Neuronal stem cell (in vitro differentiated cells): ENCODE measurements at regions not wholly inside any gene's neighbourhood (a gene's known extent, or its start where the extent isn't known, plus 50 kb on each side); places are given as distances from the start of the nearest gene placed in this dataset.

ENCODE experiments used
- DNase-seq: peaks from one replicate; pipeline ENCODE4 v3.0.0-alpha.2; 2013; ENCODE audit warnings: low spot score
- H2AFZ ChIP-seq: one replicate; pipeline ENCODE4 v1.6.1; 2013; ENCODE audit warnings: mild to moderate bottlenecking, low read length, inconsistent platforms
- H2AK5ac ChIP-seq: 2 replicates; pipeline ENCODE4 v1.6.1; 2013; ENCODE audit warnings: low read depth, mild to moderate bottlenecking, inconsistent platforms, low read length, moderate library complexity, mixed read lengths
- H2BK120ac ChIP-seq: 2 replicates; pipeline ENCODE4 v1.6.1; 2013; ENCODE audit warnings: low read depth, mild to moderate bottlenecking, inconsistent platforms, low read length, moderate library complexity, mixed read lengths
- H2BK12ac ChIP-seq: one replicate; pipeline ENCODE4 v1.6.1; 2013; ENCODE audit warnings: low read length, inconsistent platforms
- H2BK15ac ChIP-seq: 2 replicates; pipeline ENCODE4 v1.6.1; 2013; ENCODE audit warnings: mild to moderate bottlenecking, low read length, inconsistent platforms, mixed read lengths
- H2BK5ac ChIP-seq: one replicate; pipeline ENCODE4 v1.6.1; 2013; ENCODE audit warnings: inconsistent platforms, mild to moderate bottlenecking, low read length, moderate library complexity
- H3K14ac ChIP-seq: one replicate; pipeline ENCODE4 v1.6.1; 2013; ENCODE audit warnings: low read length, inconsistent platforms
- H3K18ac ChIP-seq: 2 replicates; pipeline ENCODE4 v1.6.1; 2013; ENCODE audit warnings: low read length, inconsistent platforms
- H3K23ac ChIP-seq: 2 replicates; pipeline ENCODE4 v1.6.1; 2013; ENCODE audit warnings: low read depth, mild to moderate bottlenecking, mixed read lengths, low read length, inconsistent platforms; ENCODE audit not compliant: poor library complexity
- H3K27ac ChIP-seq: replicated peaks from 3 replicates; pipeline ENCODE4 v1.5.1; 2013; ENCODE audit warnings: low read length, inconsistent platforms
- H3K27me3 ChIP-seq, 3 experiments: 2 replicates each; pipeline ENCODE4 v1.6.1; 2013; ENCODE audit warnings: low read length in 3 of 3, mild to moderate bottlenecking in 2 of 3, inconsistent platforms in 1 of 3, low read depth in 1 of 3, mixed read lengths in 1 of 3, moderate library complexity in 1 of 3; ENCODE audit not compliant: control insufficient read depth in 3 of 3, insufficient read depth in 3 of 3
- H3K36me3 ChIP-seq, 2 donors: replicated peaks in 1 of 2; 2 replicates each; pipeline ENCODE4 v1.6.1; 2013; ENCODE audit warnings: low read length in 2 of 2; ENCODE audit not compliant: control insufficient read depth in 2 of 2, insufficient read depth in 2 of 2
- H3K4ac ChIP-seq: 2 replicates; pipeline ENCODE4 v1.6.1; 2013; ENCODE audit warnings: inconsistent platforms, mild to moderate bottlenecking, low read length, moderate library complexity
- H3K4me1 ChIP-seq, 2 donors: 1 replicate in 1 of 2; 2 replicates in 1 of 2; pipeline ENCODE4 v1.6.1; 2013; ENCODE audit warnings: low read length in 2 of 2, low read depth in 1 of 2; ENCODE audit not compliant: control insufficient read depth in 2 of 2, insufficient read depth in 1 of 2
- H3K4me2 ChIP-seq: one replicate; pipeline ENCODE4 v1.6.1; 2013; ENCODE audit warnings: mild to moderate bottlenecking, low read length, inconsistent platforms; ENCODE audit not compliant: insufficient read depth, poor library complexity, severe bottlenecking
- H3K4me3 ChIP-seq, 2 donors: 2 replicates each; pipeline ENCODE4 v1.5.1; 2013; ENCODE audit warnings: low read length in 2 of 2, mild to moderate bottlenecking in 2 of 2, inconsistent platforms in 1 of 2, moderate library complexity in 1 of 2
- H3K79me1 ChIP-seq: one replicate; pipeline ENCODE4 v1.6.1; 2013; ENCODE audit warnings: low read depth, mild to moderate bottlenecking, inconsistent platforms, low read length, moderate library complexity
- H3K9ac ChIP-seq: one replicate; pipeline ENCODE4 v1.6.1; 2013; ENCODE audit warnings: mild to moderate bottlenecking, low read depth, low read length, inconsistent platforms; ENCODE audit not compliant: poor library complexity
- H3K9me3 ChIP-seq, 2 donors: replicated peaks in 1 of 2; 2 replicates each; pipeline versions ENCODE3 to v1.6.1; 2013; ENCODE audit warnings: low read length in 2 of 2, mild to moderate bottlenecking in 2 of 2, inconsistent platforms in 1 of 2, low read depth in 1 of 2, mixed read lengths in 1 of 2, moderate library complexity in 1 of 2; ENCODE audit not compliant: control insufficient read depth in 2 of 2, insufficient read depth in 1 of 2
- H4K8ac ChIP-seq: one replicate; pipeline ENCODE4 v1.6.1; 2013; ENCODE audit warnings: low read depth, mild to moderate bottlenecking, inconsistent platforms, low read length, moderate library complexity
- H4K91ac ChIP-seq: one replicate; pipeline ENCODE4 v1.6.1; 2013; ENCODE audit warnings: low read length, low read depth, mild to moderate bottlenecking, inconsistent platforms; ENCODE audit not compliant: poor library complexity
- WGBS, 2 donors: extraction: QIAGEN DNeasy Blood & Tissue Kit; methylation state at CpG; one replicate each; pipeline ENCODE4 v1.1.7; 2013; ENCODE audit warnings: missing lambda C conversion rate in 2 of 2, mixed read lengths in 1 of 2; ENCODE audit not compliant: insufficient read length in 2 of 2, insufficient replicate concordance in 1 of 2; ENCODE audit errors: extremely low coverage in 2 of 2; 5-methylcytosine and 5-hydroxymethylcytosine counted together

DNA sequence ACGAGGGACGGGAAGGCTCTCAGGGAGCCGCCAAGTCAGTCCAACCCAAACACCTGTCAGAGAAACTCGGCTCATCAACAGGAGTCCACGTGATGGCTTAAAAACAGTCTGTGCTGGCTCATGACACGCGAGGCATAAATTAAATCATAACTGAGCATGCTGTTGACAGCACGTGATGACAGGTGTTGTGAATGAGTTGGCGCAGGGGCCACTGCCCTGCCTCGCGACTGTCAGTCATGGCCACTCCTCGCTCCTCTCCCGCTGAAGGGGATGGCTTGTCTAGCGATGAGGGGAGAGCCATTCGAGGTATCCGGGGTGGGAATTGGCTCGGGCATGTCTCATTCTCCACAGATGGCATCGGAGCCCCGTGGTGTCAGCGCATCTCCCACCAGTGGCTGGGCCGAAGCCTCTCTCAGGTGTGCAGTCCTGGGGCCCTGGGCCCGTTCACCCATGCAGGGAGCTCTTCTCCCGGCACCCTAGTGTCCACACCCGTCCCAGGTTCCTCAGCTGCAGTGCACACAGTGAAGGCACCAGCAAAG, 313.3 kb downstream of the BMP7 start:
- DNase-seq = no peak
- Histone ChIP-seq H3K36me3 (no peaks in the 10 kb centered on the region), H2BK15ac (no peak overlapping the region), H2BK5ac (no peak overlapping the region), H3K18ac (peak overlapping the region; percentile 52), H4K8ac (no peak overlapping the region), H2BK120ac (no peak overlapping the region), H3K9ac (no peak overlapping the region), H3K4me1 (peaks cover 9 to 10% of the 10 kb centered on the region in 2 donors), H3K23ac (no peak overlapping the region), H3K27me3 (peaks cover 0 to 47% (median 6%) of the 10 kb centered on the region in 3 experiments), H3K4me3 (peak overlapping the region in 1 of 2 donors; percentile 44), H2BK12ac (peak overlapping the region; percentile 7), H2AK5ac (no peak overlapping the region), H3K27ac (no peak overlapping the region), H3K4ac (no peak overlapping the region), H2AFZ (no peak overlapping the region), H3K14ac (peak overlapping the region; percentile 2), H3K9me3 (no peaks in the 10 kb centered on the region), H3K4me2 (no peak overlapping the region), H4K91ac (no peak overlapping the region), H3K79me1 (no peaks in the 10 kb centered on the region)
- no CpG with 5 or more reads among the region's 24 CpGs for WGBS, 2 donors

DNA sequence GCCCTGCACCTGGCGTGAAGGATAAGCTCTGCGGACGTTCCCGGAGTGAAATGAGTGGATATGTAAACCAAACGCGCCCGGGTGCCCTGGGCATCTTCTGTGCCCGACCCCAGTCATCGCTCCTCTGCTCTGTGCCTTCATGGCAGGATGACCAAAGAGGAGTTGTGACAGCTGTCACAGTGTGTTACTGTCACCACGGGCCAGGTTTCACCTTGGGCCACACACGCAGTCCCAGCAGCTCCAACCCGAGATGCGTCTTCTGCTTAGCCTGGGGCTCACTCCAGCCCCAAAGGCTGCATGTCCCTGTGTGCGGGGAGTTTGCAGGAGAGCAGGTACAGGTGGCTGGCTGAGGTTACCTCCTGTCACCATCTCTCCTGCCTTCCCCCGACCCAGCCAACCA, 311.6 kb downstream of the BMP7 start:
- no CpG with 5 or more reads among the region's 15 CpGs for WGBS, 2 donors
- Histone ChIP-seq H3K14ac (no peak overlapping the region), H3K9ac (no peak overlapping the region), H3K27ac (no peak overlapping the region), H3K4me1 (peaks cover 11 to 13% of the 10 kb centered on the region in 2 donors), H3K4me2 (no peak overlapping the region), H2AK5ac (peak overlapping the region; percentile 67), H3K23ac (peak overlapping the region; percentile 44), H3K4ac (no peak overlapping the region), H2BK5ac (no peak overlapping the region), H2BK120ac (no peak overlapping the region), H3K4me3 (no peak overlapping the region), H3K27me3 (peaks cover 0 to 63% (median 6%) of the 10 kb centered on the region in 3 experiments), H3K9me3 (no peaks in the 10 kb centered on the region), H2BK15ac (no peak overlapping the region), H2BK12ac (no peak overlapping the region), H2AFZ (no peak overlapping the region), H4K8ac (no peak overlapping the region), H4K91ac (no peak overlapping the region), H3K79me1 (no peaks in the 10 kb centered on the region), H3K18ac (peak overlapping the region; percentile 52), H3K36me3 (no peaks in the 10 kb centered on the region)
- no peak for DNase-seq

DNA sequence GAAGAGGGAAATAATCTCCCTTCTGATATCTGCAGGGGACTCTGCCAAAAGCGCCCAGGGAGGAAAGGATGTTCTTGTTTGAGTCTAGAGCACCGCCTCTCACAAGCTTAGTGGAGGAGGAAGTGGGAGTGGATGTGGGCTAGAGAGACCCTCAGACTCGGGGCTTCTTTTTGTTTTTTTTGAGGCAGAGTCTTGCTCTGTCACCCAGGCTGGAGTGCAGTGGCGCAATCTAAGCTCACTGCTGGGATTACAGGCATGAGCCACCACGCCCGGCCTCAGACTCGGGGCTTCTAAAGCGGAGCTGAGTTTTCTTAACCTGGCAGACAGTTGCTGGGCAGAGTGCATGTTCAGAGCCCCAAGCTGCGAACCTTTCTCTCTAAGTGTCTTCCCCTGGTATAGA, 310.8 kb downstream of the BMP7 start:
- no peak overlapping the region for H3K4ac ChIP-seq
- no peak overlapping the region for H3K27ac ChIP-seq
- no CpG with 5 or more reads among the region's 9 CpGs for WGBS, 2 donors
- H3K27me3 ChIP-seq = peaks cover 0 to 67% (median 6%) of the 10 kb centered on the region in 3 experiments
- no peaks in the 10 kb centered on the region for H3K9me3 ChIP-seq
- H3K36me3 ChIP-seq = no peaks in the 10 kb centered on the region
- no peak for DNase-seq
- no peak overlapping the region for H4K91ac ChIP-seq
- no peak overlapping the region for H2BK15ac ChIP-seq
- H2BK5ac ChIP-seq = no peak overlapping the region
- H2AK5ac ChIP-seq = no peak overlapping the region
- no peak overlapping the region for H3K18ac ChIP-seq
- peaks cover 11 to 13% of the 10 kb centered on the region in 2 donors for H3K4me1 ChIP-seq
- no peak overlapping the region for H4K8ac ChIP-seq
- H2BK120ac ChIP-seq = no peak overlapping the region
- H2AFZ ChIP-seq = no peak overlapping the region
- H3K79me1 ChIP-seq = no peaks in the 10 kb centered on the region
- H3K4me2 ChIP-seq = no peak overlapping the region
- H3K23ac ChIP-seq = no peak overlapping the region
- H3K9ac ChIP-seq = no peak overlapping the region
- no peak overlapping the region for H3K14ac ChIP-seq
- no peak overlapping the region for H2BK12ac ChIP-seq
- H3K4me3 ChIP-seq = no peak overlapping the region

DNA sequence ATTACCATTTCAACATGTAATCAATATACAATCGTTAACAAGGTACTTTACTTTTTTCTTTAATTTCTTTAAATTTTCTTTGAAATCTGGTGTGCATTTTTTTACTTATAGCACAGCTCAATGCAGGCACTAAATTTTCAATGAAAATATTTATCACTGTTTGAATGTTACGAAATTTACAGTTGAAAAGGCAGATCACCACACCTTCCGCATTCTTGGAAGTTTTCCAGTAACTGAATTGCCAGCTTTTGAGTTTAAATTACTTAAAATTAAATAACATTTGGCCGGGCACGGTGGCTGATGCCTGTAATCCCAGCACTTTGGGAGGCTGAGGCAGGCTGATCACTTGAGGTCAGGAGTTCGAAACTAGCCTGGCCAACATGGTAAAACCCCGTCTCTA, 309.9 kb downstream of the BMP7 start:
- H3K4me2 ChIP-seq = no peak overlapping the region
- WGBS, 2 donors = no CpG with 5 or more reads among the region's 7 CpGs
- DNase-seq = no peak
- H2BK120ac ChIP-seq = no peak overlapping the region
- H3K23ac ChIP-seq = no peak overlapping the region
- no peaks in the 10 kb centered on the region for H3K36me3 ChIP-seq
- peaks cover 0 to 69% (median 6%) of the 10 kb centered on the region in 3 experiments for H3K27me3 ChIP-seq
- no peak overlapping the region for H3K4ac ChIP-seq
- no peaks in the 10 kb centered on the region for H3K9me3 ChIP-seq
- no peaks in the 10 kb centered on the region for H3K79me1 ChIP-seq
- no peak overlapping the region for H2BK12ac ChIP-seq
- H4K91ac ChIP-seq = no peak overlapping the region
- H3K4me1 ChIP-seq = peaks cover 11 to 13% of the 10 kb centered on the region in 2 donors
- no peak overlapping the region for H3K18ac ChIP-seq
- H2BK5ac ChIP-seq = no peak overlapping the region
- H3K14ac ChIP-seq = no peak overlapping the region
- no peak overlapping the region for H3K4me3 ChIP-seq
- H2AFZ ChIP-seq = no peak overlapping the region
- H3K9ac ChIP-seq = no peak overlapping the region
- H3K27ac ChIP-seq = no peak overlapping the region
- no peak overlapping the region for H2BK15ac ChIP-seq
- no peak overlapping the region for H2AK5ac ChIP-seq
- no peak overlapping the region for H4K8ac ChIP-seq
